Vagina (tissue), 2 donors: ENCODE measurements at regions not wholly inside any gene's neighbourhood (a gene's known extent, or its start where the extent isn't known, plus 50 kb on each side); places are given as distances from the start of the nearest gene placed in this dataset.

ENCODE experiments used
- DNase-seq, 2 donors: peaks; one replicate each; pipeline ENCODE4 v3.0.0-alpha.2; 2017; ENCODE audit errors: extremely low spot score in 2 of 2
- H3K27ac ChIP-seq: fragments of 200-600 bp; sonication (generic); one replicate; pipeline ENCODE4 v1.5.1; 2019
- H3K27me3 ChIP-seq: fragments of 200-600 bp; sonication (generic); one replicate; pipeline ENCODE4 v1.5.1; 2019
- H3K36me3 ChIP-seq, 2 donors: fragments of 200-600 bp; sonication (generic); one replicate each; pipeline ENCODE4 v1.5.1; 2017 to 2019
- H3K4me1 ChIP-seq: fragments of 200-600 bp; sonication (generic); one replicate; pipeline ENCODE4 v1.5.1; 2019
- H3K4me3 ChIP-seq, 2 donors: fragments of 200-600 bp; sonication (generic); 1 replicate in 1 of 2; 2 replicates in 1 of 2; pipeline ENCODE4 v1.5.1; 2016 to 2019
- H3K9me3 ChIP-seq: fragments of 200-600 bp; sonication (generic); one replicate; pipeline ENCODE4 v1.5.1; 2019
- CTCF ChIP-seq, 3 experiments: fragments of 450-650 bp in 2 of 3; fragments of 200-600 bp in 1 of 3; sonication (generic) in 1 of 3; IDR thresholded peaks; one replicate each; pipeline ENCODE4 v1.5.1; 2017 to 2019; ENCODE audit warnings: antibody characterized with exemption in 3 of 3, mild to moderate bottlenecking in 2 of 3, moderate library complexity in 2 of 3
- POLR2A ChIP-seq, 2 donors: fragments of 450-650 bp; IDR thresholded peaks; one replicate each; pipeline ENCODE4 v1.6.1; 2017; ENCODE audit warnings: antibody characterized with exemption in 2 of 2, mild to moderate bottlenecking in 2 of 2, moderate library complexity in 2 of 2
- POLR2AphosphoS5 ChIP-seq, 2 donors: sonication (generic); formaldehyde crosslinking; IDR thresholded peaks; one replicate each; pipeline ENCODE4 v1.9.0; 2017; ENCODE audit warnings: antibody characterized with exemption in 2 of 2, mild to moderate bottlenecking in 2 of 2, low read depth in 1 of 2; ENCODE audit not compliant: insufficient read depth in 1 of 2
- intact Hi-C: fragments of 100-400 bp; cut with DNase I; formaldehyde crosslinking; loops from one replicate; pipeline ENCODE4 v1.15.1; 2023

- Histone ChIP-seq H3K27ac (no peak overlapping the region), H3K4me1 (no peaks in the 10 kb centered on the region), H3K27me3 (no peaks in the 10 kb centered on the region), H3K36me3 (no peaks in the 10 kb centered on the region), H3K9me3 (no peaks in the 10 kb centered on the region), H3K4me3 (no peak overlapping the region)
- intact Hi-C loops = no loop called here
- DNase-seq = peak; percentile 16 to 52
- no peak for TF ChIP-seq CTCF (IDR thresholded peaks at IDR 0.05)
- TF ChIP-seq POLR2AphosphoS5 (IDR thresholded peaks at IDR 0.05; ENCODE audit: insufficient read depth in 1 of 2, low read depth in 1 of 2) = no peak
- TF ChIP-seq POLR2A (IDR thresholded peaks at IDR 0.05) = no peak
Measured at GRCh38 chr1:29518183-29518835, 282.0 kb downstream of the PTPRU start.

- no peaks in the 10 kb centered on the region for H3K4me1 ChIP-seq
- no peaks in the 10 kb centered on the region for H3K27me3 ChIP-seq
- no peak overlapping the region for H3K4me3 ChIP-seq
- TF ChIP-seq CTCF (IDR thresholded peaks at IDR 0.05) (no peak), POLR2AphosphoS5 (IDR thresholded peaks at IDR 0.05; ENCODE audit: insufficient read depth in 1 of 2, low read depth in 1 of 2) (no peak)
- DNase-seq = peak; percentile 32 to 70
- intact Hi-C loops = no loop called here
- no peak overlapping the region for H3K27ac ChIP-seq
- H3K36me3 ChIP-seq = no peaks in the 10 kb centered on the region
- no peaks in the 10 kb centered on the region for H3K9me3 ChIP-seq
Measured at GRCh38 chr1:29517251-29518086, 281.1 kb downstream of the PTPRU start.

- TF ChIP-seq POLR2AphosphoS5 (IDR thresholded peaks at IDR 0.05; ENCODE audit: insufficient read depth in 1 of 2, low read depth in 1 of 2) (no peak), POLR2A (IDR thresholded peaks at IDR 0.05) (no peak), CTCF (IDR thresholded peaks at IDR 0.05) (no peak)
- Histone ChIP-seq H3K36me3 (no peaks in the 10 kb centered on the region), H3K27me3 (no peaks in the 10 kb centered on the region), H3K27ac (no peak overlapping the region), H3K4me1 (no peaks in the 10 kb centered on the region), H3K9me3 (no peaks in the 10 kb centered on the region), H3K4me3 (no peak overlapping the region)
- peak; percentile 49 to 64 for DNase-seq
- intact Hi-C loops = no loop called here
Measured at GRCh38 chr1:29516063-29516820, 279.9 kb downstream of the PTPRU start.

GRCh38 chr1:29515170-29515955 is 279.0 kb downstream of the PTPRU start:
- H3K36me3 ChIP-seq = no peaks in the 10 kb centered on the region
- no peaks in the 10 kb centered on the region for H3K27me3 ChIP-seq
- no peaks in the 10 kb centered on the region for H3K4me1 ChIP-seq
- TF ChIP-seq CTCF (IDR thresholded peaks at IDR 0.05) (no peak), POLR2AphosphoS5 (IDR thresholded peaks at IDR 0.05; ENCODE audit: insufficient read depth in 1 of 2, low read depth in 1 of 2) (no peak), POLR2A (IDR thresholded peaks at IDR 0.05) (no peak)
- H3K9me3 ChIP-seq = no peaks in the 10 kb centered on the region
- H3K27ac ChIP-seq = no peak overlapping the region
- H3K4me3 ChIP-seq = no peak overlapping the region
- peak; percentile 60 to 61 for DNase-seq
- intact Hi-C loops = no loop called here
